Colonic mucosa (tissue), 4 donors: ENCODE measurements at regions not wholly inside any gene's neighbourhood (a gene's known extent, or its start where the extent isn't known, plus 50 kb on each side); places are given as distances from the start of the nearest gene placed in this dataset.

Experiments used
- DNase-seq: peaks from one replicate; pipeline ENCODE4 v3.0.0-alpha.2; 2020
- H3K27ac ChIP-seq: fragments of 200-600 bp; one replicate; pipeline ENCODE4 v1.8.0; 2021
- H3K27me3 ChIP-seq: fragments of 200-600 bp; one replicate; pipeline ENCODE4 v1.8.0; 2021
- H3K36me3 ChIP-seq: fragments of 200-600 bp; one replicate; pipeline ENCODE4 v1.8.0; 2021
- H3K4me1 ChIP-seq: fragments of 200-600 bp; one replicate; pipeline ENCODE4 v1.8.0; 2021; ENCODE audit warnings: mild to moderate bottlenecking
- H3K4me3 ChIP-seq: fragments of 200-600 bp; one replicate; pipeline ENCODE4 v1.8.0; 2021
- H3K9ac ChIP-seq, 2 donors: one replicate each; pipeline ENCODE4 v1.7.0; 2013; ENCODE audit warnings: control low read depth in 2 of 2, low read depth in 2 of 2, low read length in 2 of 2
- H3K9me3 ChIP-seq: fragments of 200-600 bp; one replicate; pipeline ENCODE4 v1.8.0; 2021
- CTCF ChIP-seq: fragments of 200-600 bp; IDR thresholded peaks from one replicate; pipeline ENCODE4 v1.8.0; 2022; ENCODE audit warnings: antibody characterized with exemption, mild to moderate bottlenecking
- intact Hi-C: fragments of 100-400 bp; cut with DNase I; formaldehyde crosslinking; loops from one replicate; pipeline ENCODE4 v1.14.1; 2022
- donor health status: healthy.
- donor health status: DM: no; HTN: no; CAD: no.
- donor health status: DM: no; HTN: no; CAD: no.

- intact Hi-C loops = no loop called here
- H3K4me1 ChIP-seq = no peaks in the 10 kb centered on the region
- no peaks in the 10 kb centered on the region for H3K27me3 ChIP-seq
- H3K9ac ChIP-seq = no peak overlapping the region
- DNase-seq = no peak
- no peaks in the 10 kb centered on the region for H3K36me3 ChIP-seq
- no peak overlapping the region for H3K4me3 ChIP-seq
- no peak for TF ChIP-seq CTCF
- H3K9me3 ChIP-seq = no peaks in the 10 kb centered on the region
- no peak overlapping the region for H3K27ac ChIP-seq
Observed at GRCh38 chr1:193513032-193513431, 326.6 kb upstream of the B3GALT2 start.

GRCh38 chr1:193504920-193505319 lies 318.5 kb upstream of the B3GALT2 start:
- intact Hi-C loops = no loop called here
- no peaks in the 10 kb centered on the region for H3K27me3 ChIP-seq
- no peaks in the 10 kb centered on the region for H3K36me3 ChIP-seq
- H3K4me3 ChIP-seq = no peak overlapping the region
- H3K9me3 ChIP-seq = no peaks in the 10 kb centered on the region
- H3K9ac ChIP-seq = no peak overlapping the region
- DNase-seq = no peak
- H3K27ac ChIP-seq = no peak overlapping the region
- no peaks in the 10 kb centered on the region for H3K4me1 ChIP-seq
- TF ChIP-seq CTCF = no peak

GRCh38 chr1:193498088-193498655 lies 311.8 kb upstream of the B3GALT2 start:
- no peak overlapping the region for H3K4me3 ChIP-seq
- no peak for TF ChIP-seq CTCF
- no peaks in the 10 kb centered on the region for H3K36me3 ChIP-seq
- no peaks in the 10 kb centered on the region for H3K9me3 ChIP-seq
- DNase-seq = no peak
- H3K9ac ChIP-seq = no peak overlapping the region
- intact Hi-C loops = no loop called here
- no peak overlapping the region for H3K27ac ChIP-seq
- H3K27me3 ChIP-seq = no peaks in the 10 kb centered on the region
- no peaks in the 10 kb centered on the region for H3K4me1 ChIP-seq

- no peak overlapping the region for H3K4me3 ChIP-seq
- no peaks in the 10 kb centered on the region for H3K4me1 ChIP-seq
- intact Hi-C loops = no loop called here
- no peak for DNase-seq
- no peaks in the 10 kb centered on the region for H3K27me3 ChIP-seq
- H3K9me3 ChIP-seq = no peaks in the 10 kb centered on the region
- no peak for TF ChIP-seq CTCF
- no peak overlapping the region for H3K9ac ChIP-seq
- no peak overlapping the region for H3K27ac ChIP-seq
- H3K36me3 ChIP-seq = no peaks in the 10 kb centered on the region
Observed at GRCh38 chr1:193494368-193494767, 308.0 kb upstream of the B3GALT2 start.

- no peaks in the 10 kb centered on the region for H3K27me3 ChIP-seq
- H3K36me3 ChIP-seq = no peaks in the 10 kb centered on the region
- no peak for DNase-seq
- no peaks in the 10 kb centered on the region for H3K9me3 ChIP-seq
- no peak for TF ChIP-seq CTCF
- intact Hi-C loops = no loop called here
- H3K4me3 ChIP-seq = no peak overlapping the region
- H3K27ac ChIP-seq = no peak overlapping the region
- H3K9ac ChIP-seq = no peak overlapping the region
- H3K4me1 ChIP-seq = no peaks in the 10 kb centered on the region
Observed at GRCh38 chr1:193489191-193489590, 302.8 kb upstream of the B3GALT2 start.
